ENCODE measurements at regions not wholly inside any gene's neighbourhood (a gene's known extent, or its start where the extent isn't known, plus 50 kb on each side); places are given as distances from the start of the nearest gene placed in this dataset.

DNA sequence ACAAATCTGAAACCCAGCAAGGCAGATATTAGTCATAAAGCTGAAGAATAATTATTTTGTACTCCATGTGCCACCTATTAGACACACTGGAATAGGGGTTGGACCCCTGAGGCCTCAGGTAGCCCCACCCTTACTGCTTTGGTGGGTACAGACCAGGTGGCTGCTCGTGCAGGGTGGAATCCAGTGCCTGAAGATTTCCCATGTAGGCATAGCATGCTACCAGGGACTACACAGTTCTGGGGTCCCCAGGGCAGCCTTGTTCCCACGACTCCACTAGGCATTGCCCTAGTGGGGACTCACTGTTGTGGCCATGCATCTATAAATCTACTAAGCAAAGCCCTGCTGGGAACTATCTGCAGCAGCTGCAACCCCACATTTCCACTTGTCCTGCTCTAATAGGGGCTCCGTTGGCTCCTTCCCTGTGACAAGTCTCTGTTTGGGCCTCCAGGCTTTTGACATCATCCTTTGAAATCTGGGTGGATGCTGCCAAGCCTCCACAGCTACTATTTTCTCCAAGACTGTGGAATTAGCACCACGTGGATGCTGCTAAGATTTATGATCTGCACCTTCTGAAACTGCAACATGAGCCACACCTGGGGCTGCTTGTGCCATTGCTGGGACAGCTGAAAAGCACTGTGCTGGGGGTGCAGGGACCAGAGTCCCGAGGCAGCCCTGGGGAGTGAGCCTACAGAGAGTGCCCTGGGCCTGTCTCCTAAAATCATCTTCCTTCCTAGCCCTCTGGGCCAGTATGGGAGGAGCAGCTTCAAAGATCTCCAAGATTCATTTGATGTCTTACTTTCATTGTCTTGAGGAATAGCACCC is 303.8 kb downstream of the FSIP2 start:
- no peaks in the 10 kb centered on the region for H4K20me1 ChIP-seq (replicated peaks; ENCODE audit: control insufficient read depth, extremely low read depth, insufficient read depth, low read length)
- no peaks in the 10 kb centered on the region for H3K27me3 ChIP-seq (ENCODE audit: control insufficient read depth in 2 of 2, insufficient read depth in 2 of 2, low read length in 2 of 2)
- FAIRE-seq (no peak), DNase-seq (ENCODE audit: low read depth, low spot score) (no peak)
- ChIA-PET CTCF (no interaction called here), POLR2A (no interaction called here)
- no peak overlapping the region for H3K4me3 ChIP-seq (replicated peaks in 1 of 3; ENCODE audit: insufficient read depth in 1 of 3, low read depth in 1 of 3, low read length in 3 of 3)
- H3K79me2 ChIP-seq (ENCODE audit: control insufficient read depth, insufficient read depth, low read length): no peaks in the 10 kb centered on the region
- H3K4me1 ChIP-seq (ENCODE audit: control insufficient read depth, extremely low read depth, insufficient read depth, low read length): no peaks in the 10 kb centered on the region
- intact Hi-C loops (cut with micrococcal nuclease) (no loop called here), dilution Hi-C loops (cut with MboI; ENCODE audit: extremely low pct_ligation_motif_present, low sequenced_read_pairs) (no loop called here)
- no peak overlapping the region for H2AFZ ChIP-seq (ENCODE audit: low read depth, low read length)
- no peak overlapping the region for H3K27ac ChIP-seq (ENCODE audit: insufficient read depth, low read depth, low read length)
- no peaks in the 10 kb centered on the region for H3K36me3 ChIP-seq (ENCODE audit: control insufficient read depth in 2 of 2, extremely low read depth in 1 of 2, insufficient read depth in 2 of 2, low read length in 2 of 2)
- no peak overlapping the region for H3K4me2 ChIP-seq (ENCODE audit: insufficient read depth, low read length)
- no peak overlapping the region for H3K9ac ChIP-seq (replicated peaks; ENCODE audit: extremely low read depth, insufficient read depth, low read length)
- BruUV-seq (replicated peaks): no TSS peak
- TF ChIP-seq POLR2A (IDR thresholded peaks at IDR 0.05; ENCODE audit: low read depth, low read length) (no peak), EZH2 (IDR thresholded peaks at IDR 0.05; ENCODE audit: borderline replicate concordance, low read depth, low read length, severe bottlenecking) (no peak), MYC (IDR thresholded peaks at IDR 0.05; ENCODE audit: low read depth, low read length) (no peak), GATA2 (IDR thresholded peaks at IDR 0.05; ENCODE audit: insufficient read depth, insufficient read length, low read depth, low read length) (no peak), CTCF (IDR thresholded peaks at IDR 0.05; ENCODE audit: extremely low read depth in 1 of 2, insufficient read depth in 1 of 2, low read depth in 1 of 2, low read length in 2 of 2) (no peak), JUN (IDR thresholded peaks at IDR 0.05; ENCODE audit: borderline replicate concordance, insufficient read depth, insufficient read length, low read depth) (no peak), POLR2AphosphoS5 (IDR thresholded peaks at IDR 0.05; ENCODE audit: insufficient read depth, low read depth, low read length) (no peak), FOS (IDR thresholded peaks at IDR 0.05; ENCODE audit: borderline replicate concordance, insufficient read depth, low read length) (no peak)
- TF ChIP-seq, protein P1, sequence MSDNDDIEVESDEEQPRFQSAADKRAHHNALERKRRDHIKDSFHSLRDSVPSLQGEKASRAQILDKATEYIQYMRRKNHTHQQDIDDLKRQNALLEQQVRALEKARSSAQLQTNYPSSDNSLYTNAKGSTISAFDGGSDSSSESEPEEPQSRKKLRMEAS (IDR thresholded peaks at IDR 0.05; ENCODE audit: insufficient read depth, insufficient read length): no peak
- H3K9me1 ChIP-seq (replicated peaks; ENCODE audit: control insufficient read depth, extremely low read depth, insufficient read depth, low read length): no peaks in the 10 kb centered on the region
- no peaks in the 10 kb centered on the region for H3K9me3 ChIP-seq (replicated peaks; ENCODE audit: control insufficient read depth, insufficient read depth, low read length)

Data from endothelial cell of umbilical vein (primary cell).